ENCODE measurements at regions not wholly inside any gene's neighbourhood (a gene's known extent, or its start where the extent isn't known, plus 50 kb on each side); places are given as distances from the start of the nearest gene placed in this dataset.

DNA sequence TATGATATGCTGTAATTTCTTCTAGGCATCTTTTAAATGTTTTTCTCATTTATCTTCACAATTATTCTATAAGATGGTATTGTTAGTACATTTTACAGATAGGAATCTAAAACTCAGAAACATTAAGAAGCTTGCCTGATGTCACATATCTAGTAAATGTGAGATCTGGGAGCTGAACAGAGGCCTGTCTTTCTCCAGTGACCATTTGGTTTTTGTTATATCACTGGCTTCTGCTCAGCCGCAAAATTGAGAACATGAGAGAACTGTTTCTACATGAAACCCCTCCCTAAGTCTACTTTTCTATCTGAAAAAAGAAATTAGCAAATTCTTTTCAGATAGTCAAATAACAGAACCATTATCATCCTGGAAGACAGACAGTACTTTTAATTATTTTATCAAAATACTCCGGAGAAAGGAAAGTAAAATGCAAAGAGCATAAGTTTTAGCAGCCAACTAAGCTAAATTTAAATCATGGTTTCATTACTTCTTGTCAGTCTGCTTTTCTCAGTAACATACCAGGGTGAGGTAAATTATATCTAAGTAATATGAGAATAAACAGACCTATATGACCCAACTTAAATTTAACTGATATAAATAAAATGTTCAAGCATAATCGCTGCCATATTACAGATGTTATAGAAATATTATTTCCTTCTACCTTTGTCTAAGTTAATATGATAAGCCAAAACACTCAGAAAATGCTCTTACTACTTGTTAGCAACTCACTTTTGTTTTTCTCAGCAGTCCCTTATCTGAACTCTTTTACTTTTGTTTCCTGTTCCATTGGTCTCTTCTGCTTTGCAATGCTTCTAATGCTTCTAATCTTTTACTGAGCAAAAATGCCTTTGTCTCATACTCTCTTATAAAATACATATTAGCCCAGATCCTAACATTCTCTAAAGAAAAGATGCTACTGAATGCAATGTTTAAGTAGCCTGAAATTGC, 68.0 kb upstream of the MBNL1 start:
- TF ChIP-seq, protein P1, sequence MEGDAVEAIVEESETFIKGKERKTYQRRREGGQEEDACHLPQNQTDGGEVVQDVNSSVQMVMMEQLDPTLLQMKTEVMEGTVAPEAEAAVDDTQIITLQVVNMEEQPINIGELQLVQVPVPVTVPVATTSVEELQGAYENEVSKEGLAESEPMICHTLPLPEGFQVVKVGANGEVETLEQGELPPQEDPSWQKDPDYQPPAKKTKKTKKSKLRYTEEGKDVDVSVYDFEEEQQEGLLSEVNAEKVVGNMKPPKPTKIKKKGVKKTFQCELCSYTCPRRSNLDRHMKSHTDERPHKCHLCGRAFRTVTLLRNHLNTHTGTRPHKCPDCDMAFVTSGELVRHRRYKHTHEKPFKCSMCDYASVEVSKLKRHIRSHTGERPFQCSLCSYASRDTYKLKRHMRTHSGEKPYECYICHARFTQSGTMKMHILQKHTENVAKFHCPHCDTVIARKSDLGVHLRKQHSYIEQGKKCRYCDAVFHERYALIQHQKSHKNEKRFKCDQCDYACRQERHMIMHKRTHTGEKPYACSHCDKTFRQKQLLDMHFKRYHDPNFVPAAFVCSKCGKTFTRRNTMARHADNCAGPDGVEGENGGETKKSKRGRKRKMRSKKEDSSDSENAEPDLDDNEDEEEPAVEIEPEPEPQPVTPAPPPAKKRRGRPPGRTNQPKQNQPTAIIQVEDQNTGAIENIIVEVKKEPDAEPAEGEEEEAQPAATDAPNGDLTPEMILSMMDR (IDR thresholded peaks at IDR 0.05; ENCODE audit: control extremely low read depth in 1 of 3, insufficient read depth in 1 of 3, low read depth in 1 of 3, low read length in 3 of 3), result no peak
- no peak for TF ChIP-seq TAF1 (IDR thresholded peaks at IDR 0.05; ENCODE audit: low read depth, low read length)
- TF ChIP-seq EP300 (IDR thresholded peaks at IDR 0.05; ENCODE audit: borderline replicate concordance in 1 of 2, low read depth in 2 of 2, low read length in 2 of 2), result no peak
- TF ChIP-seq RAD21 (IDR thresholded peaks at IDR 0.05 in 1 of 2, conservative IDR thresholded peaks at IDR 0.05 in 1 of 2; ENCODE audit: low read depth in 2 of 2, low read length in 2 of 2), result no peak
- no peak for TF ChIP-seq POLR2A (IDR thresholded peaks at IDR 0.05; ENCODE audit: control extremely low read depth in 1 of 2, low read depth in 2 of 2, low read length in 2 of 2)
- no peak for TF ChIP-seq JUND (IDR thresholded peaks at IDR 0.05; ENCODE audit: low read length)
- no peak for TF ChIP-seq GABPA (IDR thresholded peaks at IDR 0.05; ENCODE audit: borderline replicate concordance, insufficient read depth, low read length)
- TF ChIP-seq POLR2AphosphoS5 (IDR thresholded peaks at IDR 0.05; ENCODE audit: low read depth, low read length), result no peak
- TF ChIP-seq CHD1 (IDR thresholded peaks at IDR 0.05; ENCODE audit: low read depth, low read length), result no peak
- no peak for TF ChIP-seq CTBP2 (IDR thresholded peaks at IDR 0.05; ENCODE audit: borderline replicate concordance, insufficient read depth, insufficient read length, low read length)
- no peak for TF ChIP-seq TCF12 (IDR thresholded peaks at IDR 0.05; ENCODE audit: low read depth, low read length)
- TF ChIP-seq, protein P2, sequence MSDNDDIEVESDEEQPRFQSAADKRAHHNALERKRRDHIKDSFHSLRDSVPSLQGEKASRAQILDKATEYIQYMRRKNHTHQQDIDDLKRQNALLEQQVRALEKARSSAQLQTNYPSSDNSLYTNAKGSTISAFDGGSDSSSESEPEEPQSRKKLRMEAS (IDR thresholded peaks at IDR 0.05), result no peak
- no peak for TF ChIP-seq SP1 (IDR thresholded peaks at IDR 0.05; ENCODE audit: low read depth, low read length)
